ENCODE measurements at regions not wholly inside any gene's neighbourhood (a gene's known extent, or its start where the extent isn't known, plus 50 kb on each side); places are given as distances from the start of the nearest gene placed in this dataset.

GRCh38 chr4:10188400-10189004 is 71.9 kb upstream of the WDR1 start:
- intact Hi-C loops (cut with DNase I), result no loop called here
- Histone ChIP-seq H3K4me1 (no peaks in the 10 kb centered on the region), H3K27ac (no peak overlapping the region), H3K4me3 (no peak overlapping the region), H3K27me3 (no peaks in the 10 kb centered on the region), H3K9me3 (no peaks in the 10 kb centered on the region), H3K36me3 (no peaks in the 10 kb centered on the region)
- DNase-seq (no peak), ATAC-seq (no peak)
- WGBS (ENCODE audit: insufficient coverage, low coverage, low lambda C conversion rate, missing lambda C conversion rate), result 83% methylated on average over 1 of the region's 2 CpGs
- TF ChIP-seq CTCF (IDR thresholded peaks at IDR 0.05), result no peak
- TF ChIP-seq POLR2A (IDR thresholded peaks at IDR 0.05), result no peak

DNA sequence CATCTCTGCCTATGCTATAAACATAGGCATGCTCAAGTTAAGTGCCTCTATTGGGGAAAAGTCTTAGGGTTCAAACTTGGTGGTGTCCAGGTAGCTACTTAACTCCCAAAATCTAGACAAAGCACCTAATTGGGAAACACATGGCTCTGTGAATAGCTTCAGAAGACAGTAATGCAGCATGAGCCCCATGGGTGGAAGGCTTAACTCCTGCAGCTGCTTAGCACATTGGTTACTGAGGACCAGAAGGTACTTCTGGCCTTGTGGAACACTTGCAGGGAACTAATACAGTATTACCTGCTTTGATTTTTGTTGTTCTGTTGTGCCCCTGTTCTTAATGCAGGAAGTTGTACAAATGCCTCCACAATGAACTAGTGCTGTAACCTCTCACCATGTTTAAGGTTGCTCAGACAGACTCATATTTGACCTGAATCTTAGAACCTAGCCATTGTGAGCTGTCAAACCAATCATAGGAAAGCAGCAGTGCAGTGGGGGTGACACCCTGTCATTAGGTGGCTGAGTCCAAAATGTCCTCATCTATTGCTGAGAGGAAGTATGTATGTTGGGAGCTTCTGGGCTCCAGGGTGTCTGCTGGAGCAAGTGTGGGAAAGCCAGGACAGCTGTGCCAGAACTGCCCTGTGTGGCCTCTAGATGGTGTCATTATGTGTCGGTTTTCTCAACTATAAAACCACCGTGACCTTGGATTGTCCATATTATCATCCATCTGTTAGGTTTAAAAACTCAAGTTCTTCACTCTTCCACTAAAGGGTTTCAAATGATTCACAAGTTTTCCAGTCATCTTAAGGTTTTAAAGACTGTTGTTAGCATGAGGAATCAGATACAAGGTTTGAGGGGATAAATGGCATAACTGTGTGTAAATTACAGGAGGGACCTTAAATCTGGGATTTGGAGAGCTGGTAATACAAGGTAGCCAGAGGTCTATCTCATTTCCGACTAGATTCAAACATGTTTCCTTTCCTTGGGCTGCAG is 69.9 kb upstream of the WDR1 start:
- H3K36me3 ChIP-seq, result no peaks in the 10 kb centered on the region
- DNase-seq (no peak), ATAC-seq (peak in 2 of 4 donors; percentile 26)
- no peaks in the 10 kb centered on the region for H3K27me3 ChIP-seq
- H3K9me3 ChIP-seq, result no peaks in the 10 kb centered on the region
- TF ChIP-seq CTCF (IDR thresholded peaks at IDR 0.05), result no peak
- TF ChIP-seq POLR2A (IDR thresholded peaks at IDR 0.05), result no peak
- no peaks in the 10 kb centered on the region for H3K4me1 ChIP-seq
- intact Hi-C loops (cut with DNase I), result no loop called here
- no peak overlapping the region for H3K27ac ChIP-seq
- H3K4me3 ChIP-seq, result no peak overlapping the region
- WGBS (ENCODE audit: insufficient coverage, low coverage, low lambda C conversion rate, missing lambda C conversion rate), result 0% methylated on average over 1 of the region's 3 CpGs

GRCh38 chr4:10185518-10186227 is 69.1 kb upstream of the WDR1 start:
- no peaks in the 10 kb centered on the region for H3K9me3 ChIP-seq
- no peaks in the 10 kb centered on the region for H3K4me1 ChIP-seq
- no peak for DNase-seq
- WGBS (ENCODE audit: insufficient coverage, low coverage, low lambda C conversion rate, missing lambda C conversion rate), result 77% methylated on average over 4 of the region's 5 CpGs
- no peaks in the 10 kb centered on the region for H3K27me3 ChIP-seq
- TF ChIP-seq POLR2A (IDR thresholded peaks at IDR 0.05), result no peak
- TF ChIP-seq CTCF (IDR thresholded peaks at IDR 0.05), result no peak
- no peak overlapping the region for H3K4me3 ChIP-seq
- H3K36me3 ChIP-seq, result no peaks in the 10 kb centered on the region
- intact Hi-C loops (cut with DNase I), result no loop called here
- peak in 1 of 4 donors; percentile 50 for ATAC-seq
- no peak overlapping the region for H3K27ac ChIP-seq

DNA sequence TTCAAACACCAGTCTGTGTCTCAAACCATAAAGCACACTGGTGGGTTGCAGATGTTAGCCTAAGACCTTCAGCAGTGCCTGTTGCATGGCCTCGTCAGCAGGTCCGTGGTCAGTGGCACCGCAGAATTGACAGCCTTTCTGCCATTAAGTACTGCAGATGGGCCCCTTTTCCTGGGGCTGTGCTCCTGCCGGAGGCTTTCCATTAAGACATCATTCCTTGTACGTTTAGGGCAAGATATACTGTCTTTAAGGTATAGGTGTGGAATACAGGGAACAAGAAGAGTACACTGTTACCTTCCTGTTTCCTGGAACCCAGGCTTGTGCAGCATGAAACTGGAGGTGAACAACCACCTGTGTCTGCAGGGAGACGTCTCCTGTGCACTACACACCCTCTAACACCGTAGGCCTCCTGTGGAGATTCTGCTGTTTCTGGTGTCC is 67.9 kb upstream of the WDR1 start:
- Histone ChIP-seq H3K4me3 (no peak overlapping the region), H3K27me3 (no peaks in the 10 kb centered on the region), H3K9me3 (no peaks in the 10 kb centered on the region), H3K4me1 (no peaks in the 10 kb centered on the region), H3K36me3 (no peaks in the 10 kb centered on the region), H3K27ac (no peak overlapping the region)
- TF ChIP-seq CTCF (IDR thresholded peaks at IDR 0.05), result no peak
- no peak for TF ChIP-seq POLR2A (IDR thresholded peaks at IDR 0.05)
- WGBS (ENCODE audit: insufficient coverage, low coverage, low lambda C conversion rate, missing lambda C conversion rate), result 86% methylated on average over 4 of the region's 7 CpGs
- intact Hi-C loops (cut with DNase I), result no loop called here
- no peak for DNase-seq
- ATAC-seq, result no peak
